ENCODE measurements at regions not wholly inside any gene's neighbourhood (a gene's known extent, or its start where the extent isn't known, plus 50 kb on each side); places are given as distances from the start of the nearest gene placed in this dataset.

DNA sequence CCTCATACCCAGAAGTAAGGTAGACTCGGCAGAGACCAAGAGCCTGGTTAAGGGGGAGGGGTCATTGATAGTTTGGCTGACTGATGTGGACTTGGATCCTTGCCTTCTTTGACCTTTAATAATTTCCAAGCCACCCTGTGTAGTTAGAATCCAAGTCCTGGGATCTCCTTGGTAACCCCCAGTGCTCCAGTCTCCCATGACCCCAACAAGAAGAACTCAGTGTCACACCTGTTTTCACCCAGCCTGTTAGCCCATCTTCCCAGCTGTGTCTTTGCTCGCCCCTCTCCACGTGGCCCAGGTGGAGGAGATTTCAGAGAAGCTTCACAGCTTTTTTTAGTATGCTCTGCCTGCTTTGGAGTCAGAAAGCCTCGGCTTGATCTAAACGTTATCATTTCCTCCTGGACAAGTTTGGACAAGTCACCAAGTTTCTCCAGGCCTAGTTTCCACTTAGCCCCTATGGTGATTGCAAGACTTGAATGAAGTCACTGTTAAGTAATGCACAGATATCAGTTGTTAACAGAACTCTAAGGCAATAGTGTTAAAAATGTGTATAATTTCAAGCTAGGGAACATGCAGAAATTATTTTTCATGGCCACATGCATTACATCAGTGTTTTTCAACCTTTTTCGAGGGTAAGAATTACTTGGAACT is 170.0 kb downstream of the TMEM38B start:
- no peak for DNase-seq

DNA sequence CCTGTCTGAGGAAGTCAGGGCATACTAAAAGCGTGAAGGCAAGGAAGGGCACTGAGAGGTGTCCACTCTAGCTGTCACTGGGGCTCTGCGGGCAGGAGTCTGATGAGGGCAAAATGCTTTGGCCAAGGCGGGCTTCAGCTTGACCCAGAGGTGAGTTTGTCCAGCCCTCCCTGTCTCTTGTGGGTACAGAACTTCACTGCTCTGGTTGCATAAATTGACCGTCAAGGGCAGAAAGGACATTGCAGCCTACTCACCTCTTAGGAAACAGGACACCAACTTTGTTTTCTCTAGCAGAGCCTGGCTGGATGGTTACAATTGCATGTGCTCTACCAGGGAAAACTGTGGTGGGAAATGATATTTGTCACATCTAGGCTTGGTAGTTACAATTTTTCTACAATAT is 170.9 kb downstream of the TMEM38B start:
- no peak for DNase-seq

DNA sequence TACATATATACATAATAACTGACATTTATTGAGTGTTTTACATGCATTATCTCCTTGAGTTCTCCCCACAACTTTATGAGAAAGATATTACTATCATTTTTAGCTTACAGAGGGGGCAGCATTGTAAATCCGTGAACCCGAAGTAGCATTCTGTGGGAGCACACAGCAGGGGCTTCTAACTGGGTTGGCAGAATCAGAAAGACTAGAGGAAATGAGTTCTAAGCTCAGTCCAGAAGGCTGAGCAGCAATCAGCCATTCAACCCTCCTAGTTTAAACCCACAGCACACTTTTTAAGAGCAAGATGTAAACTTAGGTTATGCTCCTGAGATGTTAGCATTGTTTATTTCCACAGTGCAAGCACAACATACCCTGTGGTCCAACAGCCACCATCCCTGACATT is 177.2 kb downstream of the TMEM38B start:
- no peak for DNase-seq

GRCh38 chr9:105873801-105874200 is 179.5 kb downstream of the TMEM38B start:
- no peak for DNase-seq

DNA sequence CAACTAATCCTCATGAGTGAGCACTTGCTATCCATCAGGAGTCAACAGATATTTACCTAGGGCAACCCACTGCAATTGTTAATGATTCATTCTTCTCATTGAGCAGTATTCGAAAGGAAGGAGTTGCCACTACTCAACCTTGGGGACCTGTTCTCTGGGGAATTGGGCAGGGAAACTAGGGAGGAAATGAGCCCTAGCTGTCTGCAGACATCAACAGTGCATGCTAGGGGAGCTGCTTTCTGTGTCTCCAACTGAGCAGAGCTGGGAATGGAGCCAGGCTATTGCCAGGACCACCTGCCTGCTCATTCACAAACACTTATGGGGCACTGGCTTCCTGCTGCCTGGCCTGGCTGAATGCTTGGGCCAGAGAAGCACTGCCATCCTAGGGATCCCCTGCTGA is 183.4 kb downstream of the TMEM38B start:
- no peak for DNase-seq

GRCh38 chr9:105879181-105879580 is 184.8 kb downstream of the TMEM38B start:
- no peak for DNase-seq

DNA sequence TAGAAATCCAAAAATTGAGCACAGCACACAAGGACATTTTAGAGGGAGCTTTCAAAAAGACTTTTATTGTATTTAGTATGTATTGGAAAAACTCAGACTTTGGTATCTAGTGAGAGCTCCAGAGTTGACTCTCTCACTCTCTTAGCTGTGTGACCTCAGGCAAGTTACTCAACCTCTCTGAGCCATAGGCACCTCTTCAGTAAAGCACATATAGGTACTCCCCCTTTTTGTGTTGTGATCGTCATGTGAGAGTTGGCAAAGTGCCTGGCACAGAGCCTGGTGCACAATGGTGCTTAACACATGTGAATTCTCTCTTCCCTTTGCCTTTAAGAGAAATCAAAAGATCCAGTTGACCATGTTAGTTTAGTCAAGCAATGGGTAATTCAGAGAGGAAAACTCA is 186.2 kb downstream of the TMEM38B start:
- no peak for DNase-seq

DNA sequence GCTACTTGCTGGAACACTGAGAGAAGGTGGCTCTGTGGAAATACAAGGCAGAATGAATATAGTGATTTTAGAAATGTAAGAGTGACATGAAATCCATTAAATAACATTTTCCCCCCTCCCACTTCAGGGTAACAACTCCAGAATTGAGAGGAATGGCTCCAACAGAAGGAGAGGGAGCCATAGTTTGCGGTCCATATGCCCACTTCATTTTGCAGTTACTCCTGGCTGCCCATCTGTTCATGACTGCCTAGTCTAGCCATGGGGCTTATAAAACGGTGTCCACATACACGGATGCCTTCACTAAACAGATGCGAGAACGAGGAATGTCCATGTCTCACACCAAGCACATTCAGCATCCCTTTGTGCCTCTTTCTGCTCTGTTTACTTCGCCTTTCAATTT is 186.7 kb downstream of the TMEM38B start:
- no peak for DNase-seq

DNA sequence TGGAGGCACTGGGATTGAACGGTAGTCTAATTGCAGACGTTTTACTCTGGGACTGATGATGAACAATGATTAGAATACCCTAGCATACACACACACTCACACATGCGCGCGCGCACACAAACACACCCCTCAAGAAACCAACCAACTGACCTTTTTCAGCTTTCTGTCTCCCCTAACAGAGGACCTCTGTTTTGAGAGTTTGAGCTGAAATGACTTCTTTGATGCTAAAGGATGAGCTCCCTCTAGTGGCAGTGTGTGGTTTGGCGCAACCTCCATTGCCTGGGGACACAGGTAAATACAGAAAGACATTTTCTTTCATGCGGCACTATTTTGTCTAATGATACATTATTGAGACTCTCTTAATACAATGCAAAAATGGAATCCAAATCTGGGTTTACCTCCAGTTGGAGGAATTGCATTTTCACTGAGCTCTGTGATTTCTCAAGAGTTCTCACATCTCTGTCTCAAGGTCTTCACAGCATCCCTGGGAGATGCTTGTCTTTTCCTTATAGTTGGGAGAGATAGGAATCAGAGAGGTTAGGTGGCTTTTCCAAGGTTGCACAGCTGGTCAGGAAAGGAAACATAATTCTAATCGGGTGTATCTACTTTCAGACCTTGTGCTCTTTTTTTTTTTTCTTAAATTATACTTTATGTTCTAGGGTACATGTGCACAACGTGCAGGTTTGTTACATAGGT is 187.5 kb downstream of the TMEM38B start:
- peak; percentile 23 to 72 for DNase-seq

GRCh38 chr9:105883847-105884246 is 189.5 kb downstream of the TMEM38B start:
- DNase-seq = no peak

GRCh38 chr9:105884416-105884815 is 190.1 kb downstream of the TMEM38B start:
- no peak for DNase-seq

GRCh38 chr9:105886136-105886535 is 191.8 kb downstream of the TMEM38B start:
- DNase-seq = no peak

DNA sequence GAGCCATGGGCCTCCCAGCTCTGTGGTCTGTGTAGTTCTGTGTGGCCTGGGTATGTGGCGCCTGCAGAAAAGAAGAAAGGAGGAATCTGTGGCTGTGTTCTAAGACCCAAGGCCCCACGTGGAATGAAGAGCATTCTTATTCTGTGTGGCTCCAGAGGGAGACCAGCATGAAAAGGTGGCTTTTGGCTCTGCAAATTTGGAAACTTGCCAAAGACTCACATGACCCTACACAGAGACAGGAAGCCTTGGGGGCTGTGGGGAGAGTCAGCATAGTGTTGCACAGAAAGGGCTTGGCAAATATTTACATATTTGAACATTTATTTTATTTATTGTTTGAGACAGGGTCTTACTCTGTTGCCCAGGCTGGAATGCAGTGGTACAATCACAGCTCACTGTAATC is 193.3 kb downstream of the TMEM38B start:
- no peak for DNase-seq

- DNase-seq = no peak
These were observed 195.9 kb downstream of the TMEM38B start for GRCh38 chr9:105890046-105890822.

DNA sequence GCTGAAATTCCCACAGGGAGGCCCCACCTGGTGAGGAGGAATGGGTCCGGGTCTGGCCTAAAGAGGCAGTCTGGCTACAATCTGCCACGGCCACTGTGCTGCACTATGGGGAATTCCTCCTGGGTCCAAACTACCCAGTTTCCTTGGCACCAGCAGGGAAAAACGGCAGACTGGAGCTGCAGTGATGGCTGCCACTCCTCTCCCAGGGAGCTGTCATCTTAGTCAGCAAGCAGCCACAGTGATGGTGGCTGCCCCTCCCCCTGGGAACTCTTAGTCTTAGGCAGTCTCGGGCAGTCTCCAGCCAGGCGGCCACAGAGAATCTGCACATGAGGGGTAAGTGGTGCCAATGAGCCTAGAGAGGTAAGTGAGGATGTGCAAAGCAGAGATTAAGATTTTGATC is 205.8 kb downstream of the TMEM38B start:
- DNase-seq = no peak

DNA sequence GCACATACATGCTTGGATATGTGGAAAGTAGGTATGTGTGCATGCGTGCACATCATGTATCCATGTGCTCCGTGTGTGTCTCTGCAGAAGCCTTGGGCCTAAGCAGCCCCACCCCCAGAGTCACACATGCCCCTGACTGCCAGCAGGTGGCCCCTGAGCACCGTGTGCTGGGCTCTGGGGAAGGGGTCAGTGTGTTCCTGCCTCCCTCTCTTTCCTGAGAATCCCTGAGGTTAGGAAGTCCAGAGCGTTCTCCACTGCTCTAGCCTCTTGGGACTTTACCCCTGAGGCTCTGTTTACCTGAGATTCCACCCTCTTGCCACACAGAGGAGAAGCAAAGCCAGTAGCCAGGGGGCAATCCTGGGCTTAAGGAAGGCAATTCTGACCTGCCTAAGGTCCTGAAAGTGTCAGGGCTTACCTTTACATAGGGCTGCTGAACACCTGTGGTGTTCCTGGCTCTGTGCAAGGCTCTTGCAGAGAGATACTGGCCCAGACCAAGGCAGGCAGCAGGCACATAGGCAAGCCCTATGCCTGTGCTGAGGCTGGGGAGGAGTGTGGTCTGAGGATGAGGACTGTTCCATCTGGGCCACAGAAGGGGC is 207.3 kb downstream of the TMEM38B start:
- peak in 1 of 2 experiments; percentile 31 for DNase-seq

GRCh38 chr9:105908069-105908468 is 213.7 kb downstream of the TMEM38B start:
- no peak for DNase-seq

DNA sequence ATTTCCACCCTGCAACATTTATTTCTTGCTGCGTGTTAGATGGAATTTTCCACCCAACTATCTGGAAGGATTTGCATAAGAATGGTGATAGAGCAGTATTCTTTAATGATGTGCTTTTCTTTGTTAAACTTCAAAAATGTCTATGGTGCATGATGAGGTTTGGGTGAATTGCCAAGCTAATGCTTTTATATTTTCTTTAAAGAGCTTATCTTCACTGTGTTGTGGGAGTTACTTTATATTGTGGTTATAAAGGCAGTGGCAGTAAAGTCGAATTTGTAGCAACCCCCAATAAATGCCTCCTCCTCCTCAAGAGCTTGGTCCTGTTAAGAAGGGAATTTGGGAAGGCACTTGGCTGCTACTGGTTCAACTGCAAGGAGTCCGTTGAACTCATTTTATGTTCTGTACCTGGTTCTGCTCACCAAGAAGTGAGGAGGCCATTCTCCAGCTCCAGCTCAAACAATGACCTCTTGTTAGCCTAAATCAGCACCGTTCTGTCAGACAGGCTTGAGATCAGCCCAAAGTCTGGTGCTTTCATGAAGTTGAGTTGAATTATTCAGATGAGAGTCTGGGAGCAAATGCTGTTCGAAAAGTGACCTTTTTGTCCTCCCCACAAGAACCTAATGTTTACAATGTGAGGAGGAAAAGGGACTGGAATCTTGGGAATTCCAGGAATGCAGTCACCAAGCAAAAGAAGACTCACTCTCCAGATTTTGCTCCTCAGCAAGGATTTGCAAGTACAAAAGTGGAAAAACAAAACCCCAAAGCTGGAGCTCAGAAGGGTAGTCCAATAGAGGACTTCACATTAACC is 217.0 kb downstream of the TMEM38B start:
- DNase-seq = peak in 1 of 2 experiments; percentile 30

- DNase-seq = no peak
These were observed 218.0 kb downstream of the TMEM38B start for GRCh38 chr9:105912157-105912862.

DNA sequence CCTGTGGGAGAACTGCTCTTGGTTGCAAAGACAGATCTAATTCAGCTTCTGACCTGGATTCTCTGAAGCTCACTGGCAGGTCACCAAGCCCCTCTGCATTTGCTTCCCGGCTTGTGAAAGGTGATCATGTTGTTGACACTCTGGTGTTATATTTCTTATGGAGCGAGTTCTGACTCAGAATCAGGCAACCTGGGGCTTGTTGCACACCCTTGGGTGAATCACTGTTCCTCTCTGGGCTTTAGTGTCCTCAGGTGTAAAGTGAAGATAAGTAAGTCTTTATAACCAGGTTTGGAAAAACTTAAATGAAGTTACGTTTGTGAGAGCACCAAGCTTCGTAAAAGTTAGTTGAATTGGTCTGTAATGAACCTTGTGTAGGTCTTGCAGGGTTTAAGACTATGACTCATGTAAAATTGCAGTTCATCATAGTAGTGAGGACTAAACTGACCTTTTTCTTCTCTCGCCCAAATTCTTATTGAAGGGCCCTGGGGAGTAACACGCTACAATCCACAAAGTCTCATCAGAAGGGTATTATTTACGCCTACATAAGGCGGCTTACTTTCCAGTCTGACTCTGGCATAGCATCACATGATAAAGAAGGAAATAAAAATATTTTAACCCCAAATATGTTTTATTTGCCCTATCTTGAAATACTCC is 218.6 kb downstream of the TMEM38B start:
- DNase-seq = no peak

DNA sequence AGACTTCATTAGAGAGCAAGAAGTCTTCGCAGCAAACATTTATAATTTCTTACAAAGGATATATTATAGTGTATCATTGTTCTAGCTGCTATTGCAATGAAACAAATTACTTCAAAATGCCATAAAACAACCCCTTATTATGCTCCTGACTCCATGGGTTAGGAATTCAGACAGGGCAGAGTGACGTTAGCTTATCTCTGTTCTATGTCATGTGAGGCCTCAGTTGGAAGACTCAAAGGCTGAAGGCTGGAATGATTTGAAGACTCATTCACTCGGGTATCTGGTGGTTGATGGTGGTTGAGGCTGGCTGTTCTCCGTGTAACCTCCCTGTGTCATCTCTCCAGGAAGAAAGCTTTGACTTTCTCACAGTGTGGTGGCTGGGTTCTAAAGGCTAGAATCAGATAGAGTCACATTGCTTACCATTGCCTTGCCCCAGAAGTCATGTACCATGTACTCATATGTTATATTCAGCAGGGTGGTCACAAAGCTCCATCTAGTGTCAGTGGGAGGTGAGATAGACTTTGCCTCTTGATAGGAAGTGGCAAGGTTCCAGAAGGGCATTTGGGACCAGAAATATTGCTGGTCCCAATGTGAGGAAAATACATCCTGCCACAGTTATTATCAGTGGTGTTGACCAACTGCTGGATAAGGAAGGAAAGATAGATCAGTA is 226.9 kb downstream of the TMEM38B start:
- no peak for DNase-seq
